Liver (tissue), 8 donors: ENCODE measurements at regions not wholly inside any gene's neighbourhood (a gene's known extent, or its start where the extent isn't known, plus 50 kb on each side); places are given as distances from the start of the nearest gene placed in this dataset.
A peak's percentile ranks its signal among the peaks of the same experiment; 100 is the strongest.
"Not testable (repeated sequence)": the region's sequence is repeated elsewhere in the genome, so short reads cannot be mapped to it uniquely, and the experiment has no call there.

Source experiments
- DNase-seq: peaks from one replicate; pipeline ENCODE4 v3.0.0-alpha.2; 2017; ENCODE audit warnings: low spot score
- H3K27ac ChIP-seq, 2 donors: one replicate each; pipeline ENCODE4 v1.7.0; 2013; ENCODE audit warnings: inconsistent platforms in 2 of 2, low read length in 2 of 2, control low read depth in 1 of 2, low read depth in 1 of 2, mild to moderate bottlenecking in 1 of 2
- H3K27me3 ChIP-seq, 4 donors: one replicate each; pipeline versions ENCODE4 v1.6.1 to v1.7.0; 2013; ENCODE audit warnings: low read length in 3 of 4, inconsistent platforms in 1 of 4, mild to moderate bottlenecking in 1 of 4, moderate library complexity in 1 of 4; ENCODE audit not compliant: control insufficient read depth in 4 of 4, insufficient read depth in 4 of 4
- H3K36me3 ChIP-seq, 4 donors: one replicate each; pipeline versions ENCODE4 v1.6.1 to v1.7.0; 2013; ENCODE audit warnings: low read length in 3 of 4, mild to moderate bottlenecking in 3 of 4, low read depth in 1 of 4, moderate library complexity in 1 of 4; ENCODE audit not compliant: control insufficient read depth in 4 of 4, insufficient read depth in 3 of 4
- H3K4me1 ChIP-seq, 4 donors: one replicate each; pipeline versions ENCODE4 v1.6.1 to v1.7.0; 2013; ENCODE audit warnings: low read length in 3 of 4, mild to moderate bottlenecking in 3 of 4, moderate library complexity in 1 of 4; ENCODE audit not compliant: control insufficient read depth in 4 of 4, insufficient read depth in 4 of 4
- H3K4me3 ChIP-seq, 3 donors: one replicate each; pipeline versions ENCODE4 v1.6.1 to v1.7.0; 2013; ENCODE audit warnings: low read length in 3 of 3, control low read depth in 1 of 3, low read depth in 1 of 3, mild to moderate bottlenecking in 1 of 3
- H3K9ac ChIP-seq, 2 donors: one replicate each; pipeline ENCODE4 v1.7.0; 2013; ENCODE audit warnings: low read length in 2 of 2, mild to moderate bottlenecking in 2 of 2, moderate library complexity in 2 of 2, control low read depth in 1 of 2, low read depth in 1 of 2
- H3K9me3 ChIP-seq, 4 donors: one replicate each; pipeline versions ENCODE4 v1.6.1 to v1.7.0; 2013; ENCODE audit warnings: low read length in 3 of 4; ENCODE audit not compliant: control insufficient read depth in 4 of 4
- EGR1 ChIP-seq, 2 donors: IDR thresholded peaks; 2 replicates each; pipeline ENCODE4 v1.6.1; 2016 to 2018; ENCODE audit warnings: antibody characterized with exemption in 2 of 2, low read depth in 2 of 2
- FOXA1 ChIP-seq: IDR thresholded peaks from 2 replicates; pipeline ENCODE4 v1.6.1; 2016; ENCODE audit warnings: antibody characterized with exemption
- FOXA2 ChIP-seq: IDR thresholded peaks from 2 replicates; pipeline ENCODE4 v1.6.1; 2016; ENCODE audit warnings: antibody characterized with exemption
- GABPA ChIP-seq, 2 donors: IDR thresholded peaks in 1 of 2; conservative IDR thresholded peaks in 1 of 2; 2 replicates each; pipeline ENCODE4 v1.6.1; 2016; ENCODE audit warnings: antibody characterized with exemption in 2 of 2, mild to moderate bottlenecking in 1 of 2, moderate library complexity in 1 of 2
- HNF4A ChIP-seq, 2 donors: conservative IDR thresholded peaks; 2 replicates each; pipeline ENCODE4 v1.6.1; 2016; ENCODE audit warnings: antibody characterized with exemption in 2 of 2, mild to moderate bottlenecking in 2 of 2
- HNF4G ChIP-seq: IDR thresholded peaks from 2 replicates; pipeline ENCODE4 v1.6.1; 2016; ENCODE audit warnings: antibody characterized with exemption
- NR2F2 ChIP-seq: IDR thresholded peaks from 2 replicates; pipeline ENCODE4 v1.6.1; 2016; ENCODE audit warnings: antibody characterized with exemption
- RAD21 ChIP-seq, 2 donors: IDR thresholded peaks; 2 replicates each; pipeline ENCODE4 v1.6.1; 2016; ENCODE audit warnings: antibody characterized with exemption in 2 of 2, mild to moderate bottlenecking in 2 of 2
- RXRA ChIP-seq, 2 donors: IDR thresholded peaks; 2 replicates each; pipeline ENCODE4 v1.6.1; 2017 to 2018; ENCODE audit warnings: antibody characterized with exemption in 2 of 2, mild to moderate bottlenecking in 1 of 2
- SP1 ChIP-seq: IDR thresholded peaks from 2 replicates; pipeline ENCODE4 v1.6.1; 2018; ENCODE audit warnings: antibody characterized with exemption, mild to moderate bottlenecking
- TAF1 ChIP-seq: conservative IDR thresholded peaks from 2 replicates; pipeline ENCODE4 v1.6.1; 2016; ENCODE audit warnings: antibody characterized with exemption, mild to moderate bottlenecking
- YY1 ChIP-seq: IDR thresholded peaks from 2 replicates; pipeline ENCODE4 v1.6.1; 2016; ENCODE audit warnings: antibody characterized with exemption, mild to moderate bottlenecking
- WGBS: extraction: QIAGEN DNeasy Blood & Tissue Kit; methylation state at CpG from one replicate; pipeline ENCODE4 v1.1.7; 2013; 5-methylcytosine and 5-hydroxymethylcytosine counted together
- TF ChIP-seq, protein P1 (sequence below): IDR thresholded peaks from 2 replicates; pipeline ENCODE4 v1.6.1; 2016; ENCODE audit warnings: antibody characterized with exemption, mild to moderate bottlenecking
- TF ChIP-seq, protein P2 (sequence below): fragments of 150-350 bp; IDR thresholded peaks from 2 replicates; pipeline ENCODE4 v1.5.1; 2017; ENCODE audit warnings: improper control_type of control experiment, low read depth, low read length; ENCODE audit not compliant: missing input control
- TF ChIP-seq, protein P3 (sequence below): IDR thresholded peaks from 2 replicates; pipeline ENCODE4 v1.6.1; 2016; ENCODE audit warnings: antibody characterized with exemption
- TF ChIP-seq, protein P4 (sequence below): IDR thresholded peaks from 2 replicates; pipeline ENCODE4 v1.6.1; 2016; ENCODE audit warnings: antibody characterized with exemption
- TF ChIP-seq, protein P5 (sequence below): IDR thresholded peaks from 2 replicates; pipeline ENCODE4 v1.6.1; 2016; ENCODE audit warnings: antibody characterized with exemption
- donor health status: healthy.
- donor health status: healthy.
- donor health status: healthy.
- donor health status: healthy.
- donor health status: healthy.

DNA sequence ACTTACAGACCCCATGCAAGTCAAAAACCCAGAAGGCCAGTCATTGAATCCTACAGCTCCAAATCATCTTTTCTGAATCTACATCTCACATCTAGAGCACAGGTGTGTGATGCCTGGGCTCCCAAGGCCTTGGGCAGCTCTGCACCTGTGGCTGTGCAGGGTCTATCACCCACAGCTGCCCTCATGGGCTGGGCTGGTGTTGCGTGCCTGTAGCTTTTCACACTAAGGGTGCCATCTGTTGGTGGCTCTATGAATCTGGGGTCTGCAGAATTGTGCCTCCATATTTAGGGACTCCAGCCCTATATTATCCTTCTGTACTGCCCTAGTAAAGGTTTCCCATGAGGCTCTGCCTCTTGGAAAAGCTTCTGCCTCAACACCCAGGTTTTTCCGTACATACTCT, 407.6 kb downstream of the TUBA3C start:
- H3K4me3 ChIP-seq, H3K36me3 ChIP-seq, H3K27me3 ChIP-seq, H3K9ac ChIP-seq, H3K4me1 ChIP-seq, DNase-seq, H3K9me3 ChIP-seq, H3K27ac ChIP-seq: not testable (repeated sequence)
- peak in 1 of 2 donors; percentile 29 for TF ChIP-seq RAD21 (IDR thresholded peaks at IDR 0.05)
- WGBS, result 76% methylated on average over 2 of the region's 2 CpGs

DNA sequence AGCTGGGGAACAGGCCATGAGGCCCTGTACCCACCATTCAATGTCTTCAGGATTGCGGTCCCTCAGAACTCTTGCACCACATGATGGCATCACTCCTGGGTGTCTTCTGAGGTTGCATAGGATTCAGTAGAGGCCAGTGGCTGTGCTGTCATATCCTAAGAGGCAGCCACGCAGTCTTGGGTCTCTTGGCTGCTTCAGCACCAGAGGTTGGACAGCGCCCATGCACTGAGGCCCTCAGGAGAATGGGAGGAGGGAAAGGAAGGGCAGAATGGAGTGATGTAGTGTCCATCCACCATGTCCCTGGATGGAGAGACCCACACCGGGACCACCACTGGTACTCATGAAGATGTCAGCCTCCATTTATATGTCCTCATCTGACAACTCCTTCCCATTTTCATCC, 439.9 kb downstream of the TUBA3C start:
- not testable (repeated sequence) for H3K9me3 ChIP-seq, H3K4me3 ChIP-seq, H3K9ac ChIP-seq, H3K36me3 ChIP-seq, H3K27ac ChIP-seq, H3K27me3 ChIP-seq, DNase-seq, H3K4me1 ChIP-seq
- WGBS, result 72% methylated on average over 4 of the region's 4 CpGs
- TF ChIP-seq, protein P1, sequence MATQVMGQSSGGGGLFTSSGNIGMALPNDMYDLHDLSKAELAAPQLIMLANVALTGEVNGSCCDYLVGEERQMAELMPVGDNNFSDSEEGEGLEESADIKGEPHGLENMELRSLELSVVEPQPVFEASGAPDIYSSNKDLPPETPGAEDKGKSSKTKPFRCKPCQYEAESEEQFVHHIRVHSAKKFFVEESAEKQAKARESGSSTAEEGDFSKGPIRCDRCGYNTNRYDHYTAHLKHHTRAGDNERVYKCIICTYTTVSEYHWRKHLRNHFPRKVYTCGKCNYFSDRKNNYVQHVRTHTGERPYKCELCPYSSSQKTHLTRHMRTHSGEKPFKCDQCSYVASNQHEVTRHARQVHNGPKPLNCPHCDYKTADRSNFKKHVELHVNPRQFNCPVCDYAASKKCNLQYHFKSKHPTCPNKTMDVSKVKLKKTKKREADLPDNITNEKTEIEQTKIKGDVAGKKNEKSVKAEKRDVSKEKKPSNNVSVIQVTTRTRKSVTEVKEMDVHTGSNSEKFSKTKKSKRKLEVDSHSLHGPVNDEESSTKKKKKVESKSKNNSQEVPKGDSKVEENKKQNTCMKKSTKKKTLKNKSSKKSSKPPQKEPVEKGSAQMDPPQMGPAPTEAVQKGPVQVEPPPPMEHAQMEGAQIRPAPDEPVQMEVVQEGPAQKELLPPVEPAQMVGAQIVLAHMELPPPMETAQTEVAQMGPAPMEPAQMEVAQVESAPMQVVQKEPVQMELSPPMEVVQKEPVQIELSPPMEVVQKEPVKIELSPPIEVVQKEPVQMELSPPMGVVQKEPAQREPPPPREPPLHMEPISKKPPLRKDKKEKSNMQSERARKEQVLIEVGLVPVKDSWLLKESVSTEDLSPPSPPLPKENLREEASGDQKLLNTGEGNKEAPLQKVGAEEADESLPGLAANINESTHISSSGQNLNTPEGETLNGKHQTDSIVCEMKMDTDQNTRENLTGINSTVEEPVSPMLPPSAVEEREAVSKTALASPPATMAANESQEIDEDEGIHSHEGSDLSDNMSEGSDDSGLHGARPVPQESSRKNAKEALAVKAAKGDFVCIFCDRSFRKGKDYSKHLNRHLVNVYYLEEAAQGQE, result peak; percentile 97

DNA sequence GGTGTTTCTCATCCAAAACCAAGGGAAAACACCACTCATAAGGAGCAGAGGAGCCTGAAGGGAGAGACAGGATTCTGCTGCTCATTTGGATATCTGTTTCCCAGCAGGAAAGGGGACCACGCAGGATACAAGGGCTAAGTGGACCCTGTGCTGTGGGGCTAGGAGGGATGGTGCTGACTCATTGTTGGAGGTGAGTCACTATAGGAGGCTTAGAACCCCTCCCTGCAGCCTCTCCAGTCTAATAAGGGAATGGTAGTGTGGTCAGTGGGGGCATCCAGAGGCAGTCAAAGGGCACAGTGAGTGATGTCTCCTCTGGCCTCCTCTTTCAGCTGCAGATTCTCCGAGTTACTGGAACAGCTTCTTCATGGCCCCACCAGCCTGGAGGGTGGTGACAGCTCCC, 442.3 kb downstream of the TUBA3C start:
- Histone ChIP-seq H3K9ac (no peak overlapping the region), H3K4me3 (no peak overlapping the region), H3K4me1 (no peaks in the 10 kb centered on the region), H3K27me3 (no peaks in the 10 kb centered on the region), H3K36me3 (no peaks in the 10 kb centered on the region), H3K27ac (no peak overlapping the region), H3K9me3 (no peaks in the 10 kb centered on the region)
- no peak for DNase-seq
- WGBS, result 63% methylated on average over 2 of the region's 2 CpGs
- TF ChIP-seq NR2F2 (no peak), YY1 (no peak), RXRA (IDR thresholded peaks at IDR 0.05) (no peak), FOXA1 (no peak), FOXA2 (no peak), HNF4G (no peak), GABPA (IDR thresholded peaks at IDR 0.05 in 1 of 2, conservative IDR thresholded peaks at IDR 0.05 in 1 of 2) (no peak), HNF4A (conservative IDR thresholded peaks at IDR 0.05) (no peak), SP1 (no peak), TAF1 (no peak), EGR1 (IDR thresholded peaks at IDR 0.05; ENCODE audit: low read depth in 2 of 2) (no peak), RAD21 (IDR thresholded peaks at IDR 0.05) (no peak)
- TF ChIP-seq, protein P2, sequence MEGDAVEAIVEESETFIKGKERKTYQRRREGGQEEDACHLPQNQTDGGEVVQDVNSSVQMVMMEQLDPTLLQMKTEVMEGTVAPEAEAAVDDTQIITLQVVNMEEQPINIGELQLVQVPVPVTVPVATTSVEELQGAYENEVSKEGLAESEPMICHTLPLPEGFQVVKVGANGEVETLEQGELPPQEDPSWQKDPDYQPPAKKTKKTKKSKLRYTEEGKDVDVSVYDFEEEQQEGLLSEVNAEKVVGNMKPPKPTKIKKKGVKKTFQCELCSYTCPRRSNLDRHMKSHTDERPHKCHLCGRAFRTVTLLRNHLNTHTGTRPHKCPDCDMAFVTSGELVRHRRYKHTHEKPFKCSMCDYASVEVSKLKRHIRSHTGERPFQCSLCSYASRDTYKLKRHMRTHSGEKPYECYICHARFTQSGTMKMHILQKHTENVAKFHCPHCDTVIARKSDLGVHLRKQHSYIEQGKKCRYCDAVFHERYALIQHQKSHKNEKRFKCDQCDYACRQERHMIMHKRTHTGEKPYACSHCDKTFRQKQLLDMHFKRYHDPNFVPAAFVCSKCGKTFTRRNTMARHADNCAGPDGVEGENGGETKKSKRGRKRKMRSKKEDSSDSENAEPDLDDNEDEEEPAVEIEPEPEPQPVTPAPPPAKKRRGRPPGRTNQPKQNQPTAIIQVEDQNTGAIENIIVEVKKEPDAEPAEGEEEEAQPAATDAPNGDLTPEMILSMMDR, result no peak
- TF ChIP-seq, protein P3, sequence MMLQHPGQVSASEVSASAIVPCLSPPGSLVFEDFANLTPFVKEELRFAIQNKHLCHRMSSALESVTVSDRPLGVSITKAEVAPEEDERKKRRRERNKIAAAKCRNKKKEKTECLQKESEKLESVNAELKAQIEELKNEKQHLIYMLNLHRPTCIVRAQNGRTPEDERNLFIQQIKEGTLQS, result no peak
- TF ChIP-seq, protein P4, sequence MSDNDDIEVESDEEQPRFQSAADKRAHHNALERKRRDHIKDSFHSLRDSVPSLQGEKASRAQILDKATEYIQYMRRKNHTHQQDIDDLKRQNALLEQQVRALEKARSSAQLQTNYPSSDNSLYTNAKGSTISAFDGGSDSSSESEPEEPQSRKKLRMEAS, result no peak
- TF ChIP-seq, protein P5, sequence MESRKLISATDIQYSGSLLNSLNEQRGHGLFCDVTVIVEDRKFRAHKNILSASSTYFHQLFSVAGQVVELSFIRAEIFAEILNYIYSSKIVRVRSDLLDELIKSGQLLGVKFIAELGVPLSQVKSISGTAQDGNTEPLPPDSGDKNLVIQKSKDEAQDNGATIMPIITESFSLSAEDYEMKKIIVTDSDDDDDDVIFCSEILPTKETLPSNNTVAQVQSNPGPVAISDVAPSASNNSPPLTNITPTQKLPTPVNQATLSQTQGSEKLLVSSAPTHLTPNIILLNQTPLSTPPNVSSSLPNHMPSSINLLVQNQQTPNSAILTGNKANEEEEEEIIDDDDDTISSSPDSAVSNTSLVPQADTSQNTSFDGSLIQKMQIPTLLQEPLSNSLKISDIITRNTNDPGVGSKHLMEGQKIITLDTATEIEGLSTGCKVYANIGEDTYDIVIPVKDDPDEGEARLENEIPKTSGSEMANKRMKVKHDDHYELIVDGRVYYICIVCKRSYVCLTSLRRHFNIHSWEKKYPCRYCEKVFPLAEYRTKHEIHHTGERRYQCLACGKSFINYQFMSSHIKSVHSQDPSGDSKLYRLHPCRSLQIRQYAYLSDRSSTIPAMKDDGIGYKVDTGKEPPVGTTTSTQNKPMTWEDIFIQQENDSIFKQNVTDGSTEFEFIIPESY, result no peak

DNA sequence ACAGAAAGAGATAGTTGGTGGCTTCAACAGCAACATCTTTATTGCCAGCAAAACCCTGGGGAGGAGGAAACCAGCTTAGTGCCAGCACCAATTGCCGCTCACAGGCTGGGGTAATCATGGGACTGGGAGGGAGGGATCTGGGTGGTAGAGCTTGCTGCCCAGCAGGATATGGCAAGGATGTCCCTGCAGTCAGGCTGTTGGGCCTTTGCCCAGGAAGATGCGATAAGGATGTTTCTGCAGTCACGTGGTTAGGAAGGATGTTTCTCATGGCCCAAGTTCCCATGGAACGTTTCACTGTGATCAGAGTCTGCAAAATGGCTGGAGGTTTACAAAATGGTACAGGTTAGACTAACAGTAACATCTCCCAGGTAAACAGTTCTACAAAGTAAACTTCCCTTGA, 443.5 kb downstream of the TUBA3C start:
- not testable (repeated sequence) for H3K9me3 ChIP-seq, H3K36me3 ChIP-seq, H3K9ac ChIP-seq, H3K4me1 ChIP-seq, H3K27ac ChIP-seq, H3K27me3 ChIP-seq, H3K4me3 ChIP-seq, DNase-seq
- WGBS, result 54% methylated on average over 4 of the region's 4 CpGs
